ENCODE measurements at regions not wholly inside any gene's neighbourhood (a gene's known extent, or its start where the extent isn't known, plus 50 kb on each side); places are given as distances from the start of the nearest gene placed in this dataset.

GRCh38 chr7:66864294-66864693 lies 56.7 kb upstream of the TMEM248 start:
- Mint-ChIP-seq H3K4me1 (peaks cover 8% of the 10 kb centered on the region), H3K27ac (ENCODE audit: unreplicated experiment) (peak overlapping the region; percentile 85), H3K27me3 (ENCODE audit: low read depth) (no peaks in the 10 kb centered on the region), H3K4me3 (no peak overlapping the region), H3K36me3 (ENCODE audit: low read depth) (peaks cover 2% of the 10 kb centered on the region), H3K9me3 (no peaks in the 10 kb centered on the region)
- no peak for DNase-seq (ENCODE audit: low read depth, low spot score)
- TF ChIP-seq, protein P1, sequence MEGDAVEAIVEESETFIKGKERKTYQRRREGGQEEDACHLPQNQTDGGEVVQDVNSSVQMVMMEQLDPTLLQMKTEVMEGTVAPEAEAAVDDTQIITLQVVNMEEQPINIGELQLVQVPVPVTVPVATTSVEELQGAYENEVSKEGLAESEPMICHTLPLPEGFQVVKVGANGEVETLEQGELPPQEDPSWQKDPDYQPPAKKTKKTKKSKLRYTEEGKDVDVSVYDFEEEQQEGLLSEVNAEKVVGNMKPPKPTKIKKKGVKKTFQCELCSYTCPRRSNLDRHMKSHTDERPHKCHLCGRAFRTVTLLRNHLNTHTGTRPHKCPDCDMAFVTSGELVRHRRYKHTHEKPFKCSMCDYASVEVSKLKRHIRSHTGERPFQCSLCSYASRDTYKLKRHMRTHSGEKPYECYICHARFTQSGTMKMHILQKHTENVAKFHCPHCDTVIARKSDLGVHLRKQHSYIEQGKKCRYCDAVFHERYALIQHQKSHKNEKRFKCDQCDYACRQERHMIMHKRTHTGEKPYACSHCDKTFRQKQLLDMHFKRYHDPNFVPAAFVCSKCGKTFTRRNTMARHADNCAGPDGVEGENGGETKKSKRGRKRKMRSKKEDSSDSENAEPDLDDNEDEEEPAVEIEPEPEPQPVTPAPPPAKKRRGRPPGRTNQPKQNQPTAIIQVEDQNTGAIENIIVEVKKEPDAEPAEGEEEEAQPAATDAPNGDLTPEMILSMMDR (conservative IDR thresholded peaks at IDR 0.05), result no peak

GRCh38 chr7:66865290-66865864 lies 55.6 kb upstream of the TMEM248 start:
- peaks cover 8% of the 10 kb centered on the region for H3K4me1 Mint-ChIP-seq
- peaks cover 2% of the 10 kb centered on the region for H3K36me3 Mint-ChIP-seq (ENCODE audit: low read depth)
- no peak overlapping the region for H3K4me3 Mint-ChIP-seq
- no peaks in the 10 kb centered on the region for H3K9me3 Mint-ChIP-seq
- TF ChIP-seq, protein P1 (conservative IDR thresholded peaks at IDR 0.05), result no peak
- no peak for DNase-seq (ENCODE audit: low read depth, low spot score)
- H3K27me3 Mint-ChIP-seq (ENCODE audit: low read depth), result no peaks in the 10 kb centered on the region
- H3K27ac Mint-ChIP-seq (ENCODE audit: unreplicated experiment), result no peak overlapping the region

GRCh38 chr7:66867198-66867790 lies 53.7 kb upstream of the TMEM248 start:
- Mint-ChIP-seq H3K27me3 (ENCODE audit: low read depth) (no peaks in the 10 kb centered on the region), H3K36me3 (ENCODE audit: low read depth) (peaks cover 5% of the 10 kb centered on the region), H3K4me1 (peaks cover 8% of the 10 kb centered on the region), H3K4me3 (no peak overlapping the region), H3K27ac (ENCODE audit: unreplicated experiment) (no peak overlapping the region), H3K9me3 (no peaks in the 10 kb centered on the region)
- DNase-seq (ENCODE audit: low read depth, low spot score), result no peak
- TF ChIP-seq, protein P1 (conservative IDR thresholded peaks at IDR 0.05), result no peak

DNA sequence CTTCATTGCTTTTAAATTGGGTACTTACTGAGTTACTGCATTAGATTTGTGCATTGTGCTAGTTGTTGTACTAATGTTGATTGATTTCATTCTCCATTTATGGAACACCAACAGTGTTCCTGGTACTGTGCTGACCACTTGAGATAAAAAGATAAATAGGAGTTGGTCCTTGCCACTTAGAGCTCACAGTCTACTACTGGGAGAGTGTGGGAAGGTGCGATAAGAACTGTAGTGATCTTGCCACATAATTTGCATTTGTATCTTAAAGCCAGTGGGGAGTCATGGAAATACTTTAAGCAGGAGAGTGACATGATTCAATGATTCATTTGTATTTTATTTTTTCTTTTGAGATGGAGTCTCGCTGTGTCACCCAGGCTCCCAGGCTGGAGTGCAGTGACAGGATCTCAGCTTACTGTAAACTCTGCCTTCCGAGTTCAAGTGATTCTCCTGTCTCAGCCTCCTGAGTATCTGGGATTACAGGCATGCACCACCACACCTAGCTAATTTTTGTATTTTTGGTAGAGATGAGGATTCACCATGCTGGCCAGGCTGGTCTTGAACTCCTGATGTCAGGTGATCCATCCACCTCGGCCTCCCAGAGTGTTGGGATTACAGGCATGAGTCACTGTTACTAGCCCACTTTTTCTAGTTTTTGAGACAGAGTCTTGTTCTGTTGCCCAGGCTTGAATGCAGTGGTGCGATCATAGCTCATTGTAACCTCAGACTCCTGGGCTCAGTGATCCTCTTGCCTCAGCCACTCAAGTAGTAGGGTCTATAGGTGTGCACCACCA lies 51.2 kb upstream of the TMEM248 start:
- Mint-ChIP-seq H3K27me3 (ENCODE audit: low read depth) (no peaks in the 10 kb centered on the region), H3K27ac (ENCODE audit: unreplicated experiment) (no peak overlapping the region), H3K36me3 (ENCODE audit: low read depth) (peaks cover 2% of the 10 kb centered on the region), H3K9me3 (no peaks in the 10 kb centered on the region), H3K4me1 (peaks cover 5% of the 10 kb centered on the region), H3K4me3 (no peak overlapping the region)
- DNase-seq (ENCODE audit: low read depth, low spot score), result no peak
- TF ChIP-seq, protein P1 (conservative IDR thresholded peaks at IDR 0.05), result no peak

DNA sequence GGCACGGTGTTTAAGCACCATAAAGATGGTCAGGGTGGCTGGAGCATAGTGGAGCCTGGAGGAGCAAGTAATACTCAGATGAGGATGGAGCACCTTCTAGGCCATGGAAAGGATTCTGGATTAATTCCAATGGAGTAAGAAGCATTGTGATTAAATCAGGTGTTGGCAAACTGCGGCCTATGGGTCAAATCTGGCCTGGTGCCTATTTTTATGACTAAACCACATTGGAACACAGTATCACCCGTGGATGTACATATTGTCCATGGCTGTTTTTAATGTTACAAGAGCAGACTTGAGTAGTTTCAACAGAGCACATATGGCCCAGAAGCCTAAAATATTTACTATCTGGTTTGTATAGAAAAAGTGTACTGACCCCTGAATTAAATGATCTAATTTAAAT lies 49.9 kb upstream of the TMEM248 start:
- DNase-seq (ENCODE audit: low read depth, low spot score), result no peak
- no peaks in the 10 kb centered on the region for H3K4me1 Mint-ChIP-seq
- TF ChIP-seq, protein P1 (conservative IDR thresholded peaks at IDR 0.05), result no peak
- no peaks in the 10 kb centered on the region for H3K9me3 Mint-ChIP-seq
- no peak overlapping the region for H3K4me3 Mint-ChIP-seq
- no peak overlapping the region for H3K27ac Mint-ChIP-seq (ENCODE audit: unreplicated experiment)
- H3K36me3 Mint-ChIP-seq (ENCODE audit: low read depth), result peaks cover 2% of the 10 kb centered on the region
- no peaks in the 10 kb centered on the region for H3K27me3 Mint-ChIP-seq (ENCODE audit: low read depth)

Data from neural crest cell (in vitro differentiated cells).